Glomerular endothelial cell (primary cell): ENCODE measurements at regions not wholly inside any gene's neighbourhood (a gene's known extent, or its start where the extent isn't known, plus 50 kb on each side); places are given as distances from the start of the nearest gene placed in this dataset.
A peak's percentile ranks its signal among the peaks of the same experiment; 100 is the strongest.

ENCODE experiments used
- DNase-seq: peaks from one replicate; pipeline ENCODE4 v3.0.0-alpha.2; 2011; ENCODE audit warnings: low read depth, low spot score; ENCODE audit errors: extremely low read depth

DNA sequence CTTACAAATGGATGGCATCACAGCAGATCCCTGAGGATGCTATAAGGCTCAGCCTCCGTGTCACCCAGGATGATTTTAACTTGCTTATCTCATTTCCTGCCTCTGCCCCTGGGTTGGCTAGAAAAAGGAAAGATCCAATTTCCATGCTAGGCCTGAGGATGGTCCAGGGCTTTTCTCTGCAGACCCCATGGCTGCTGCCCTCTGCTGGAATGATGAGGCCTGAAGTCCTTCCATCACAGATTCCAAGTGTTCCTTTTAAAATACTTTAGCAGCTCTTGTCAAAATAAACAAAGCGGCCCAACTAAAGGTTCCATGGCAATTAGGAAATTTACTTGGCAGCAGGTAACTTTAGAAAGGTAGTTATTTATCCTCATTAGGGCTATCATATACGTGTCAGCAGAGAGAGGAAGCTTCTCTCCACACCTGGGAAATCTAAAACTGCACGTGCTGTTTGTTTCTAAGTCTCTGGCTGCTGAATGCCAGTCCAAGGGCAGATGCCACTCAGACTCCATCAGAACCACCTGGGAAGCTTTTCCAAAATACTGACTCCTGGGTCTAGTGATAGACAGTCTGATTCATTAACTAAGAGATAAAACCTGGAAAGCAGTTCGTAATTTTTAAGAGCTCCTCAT, 401.9 kb upstream of the IL12A start:
- no peak for DNase-seq

DNA sequence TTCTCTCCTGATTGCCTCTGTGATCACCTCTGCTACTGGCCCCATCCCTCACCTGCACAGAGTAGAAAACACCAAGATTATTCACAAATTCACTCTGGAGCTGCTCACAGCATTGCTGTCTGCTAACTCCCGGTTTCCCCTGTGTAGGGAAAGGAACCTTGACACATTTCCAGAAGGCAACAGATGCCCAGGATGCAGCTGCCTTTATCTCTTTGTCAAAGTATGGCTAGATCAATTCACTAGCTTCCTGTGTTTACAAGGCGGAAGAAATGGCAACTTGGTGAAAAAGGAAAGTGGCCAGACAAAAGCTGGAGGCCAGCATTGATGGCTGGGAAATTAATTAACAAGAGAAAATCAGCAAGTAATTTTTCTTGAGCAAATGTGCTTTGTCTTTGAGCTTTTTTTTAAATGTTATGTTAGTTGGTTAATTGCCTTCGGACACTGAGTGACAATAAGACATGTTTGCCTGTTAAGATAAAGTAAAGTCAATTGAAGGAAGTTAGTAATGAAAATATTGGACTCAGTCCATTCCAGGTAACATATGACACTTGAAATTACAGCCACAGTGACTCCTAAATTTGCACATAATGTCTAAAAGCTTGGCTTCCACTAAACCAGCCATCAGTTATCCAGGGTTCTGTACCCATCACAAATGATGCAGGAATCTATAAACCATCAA, 394.6 kb upstream of the IL12A start:
- DNase-seq: peak; percentile 55

DNA sequence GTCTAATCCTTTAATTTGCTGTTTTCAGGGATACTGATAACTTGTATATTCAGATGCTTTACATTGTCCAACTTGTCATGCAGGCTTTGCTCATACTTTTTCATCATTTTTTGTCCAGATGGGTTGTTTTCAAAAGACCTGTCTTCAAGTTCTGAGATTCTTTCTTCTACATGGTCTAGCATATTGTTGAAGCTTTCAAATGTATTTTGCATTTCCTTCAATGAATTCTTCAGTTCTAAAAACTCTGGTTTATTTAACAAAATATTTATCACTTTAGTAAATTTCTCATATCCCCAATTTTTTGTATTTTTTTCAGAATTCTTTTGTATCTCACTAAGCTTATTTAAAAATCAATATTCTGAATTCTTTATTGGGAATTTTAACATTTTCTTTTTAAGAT, 388.3 kb upstream of the IL12A start:
- no peak for DNase-seq

DNA sequence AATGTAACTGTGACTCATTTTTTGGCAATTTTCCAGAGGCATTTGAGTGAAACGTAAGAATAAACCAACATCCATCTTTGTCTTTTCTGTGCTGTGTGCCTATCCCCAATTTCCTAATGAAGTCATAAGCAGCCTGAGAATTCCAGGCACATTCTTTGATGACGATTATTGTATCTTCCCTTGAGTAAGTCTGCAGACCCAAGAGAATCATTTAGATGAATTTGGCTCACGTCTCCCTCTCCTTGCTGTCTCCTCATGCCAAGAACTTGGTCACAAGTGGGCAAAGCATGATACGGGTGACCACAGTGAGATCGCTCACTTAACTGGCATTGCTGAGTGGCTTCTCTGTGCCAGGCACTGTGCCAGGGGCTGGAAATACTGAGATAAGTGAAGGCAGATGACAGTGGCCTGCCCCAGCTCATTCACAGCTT, 384.5 kb upstream of the IL12A start:
- DNase-seq: no peak

DNA sequence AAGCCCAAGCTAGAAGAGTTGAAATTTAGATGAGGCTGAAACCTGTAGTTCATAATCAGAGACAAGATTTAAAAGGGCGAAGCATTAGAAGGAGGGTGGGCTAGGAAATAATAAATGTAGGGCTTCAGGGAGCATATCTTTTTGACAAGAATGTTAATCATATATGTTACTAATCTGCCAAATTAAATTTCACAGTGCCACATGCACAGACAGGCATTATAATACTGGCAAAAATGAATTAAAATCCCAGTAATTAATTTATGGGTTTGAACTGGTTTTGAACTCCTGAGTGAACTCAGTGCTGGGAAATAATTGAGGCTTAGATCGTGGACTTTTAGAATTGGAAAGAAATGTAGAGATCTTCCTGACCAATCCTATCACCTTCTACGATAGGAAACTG, 383.5 kb upstream of the IL12A start:
- DNase-seq: no peak

GRCh38 chr3:159605776-159606175, 382.9 kb upstream of the IL12A start:
- DNase-seq: no peak

- no peak for DNase-seq
Observed at GRCh38 chr3:159607856-159608255, 380.8 kb upstream of the IL12A start.

DNA sequence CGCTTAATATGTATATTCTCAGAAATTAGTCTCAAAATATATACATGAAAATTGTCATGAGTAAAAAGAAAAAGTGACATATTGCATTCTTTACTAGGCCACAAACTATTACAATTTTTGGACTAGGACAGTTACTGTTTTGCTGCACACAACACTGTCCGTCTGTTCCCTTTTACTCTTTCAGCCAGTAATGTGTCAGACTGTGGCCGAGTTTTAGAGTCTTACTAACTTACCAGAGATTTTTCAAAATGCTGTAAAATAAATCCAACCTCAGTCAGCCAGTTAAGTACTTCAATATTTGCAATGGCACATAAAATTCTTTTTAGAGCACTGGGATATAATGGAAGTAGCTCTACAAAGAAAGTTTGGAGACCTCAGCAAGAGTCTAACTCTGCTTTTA, 380.3 kb upstream of the IL12A start:
- DNase-seq: no peak

- no peak for DNase-seq
Observed at GRCh38 chr3:159609625-159610024, 379.0 kb upstream of the IL12A start.

- no peak for DNase-seq
Observed at GRCh38 chr3:159616234-159616825, 372.3 kb upstream of the IL12A start.

- DNase-seq: no peak
Observed at GRCh38 chr3:159619341-159619885, 369.2 kb upstream of the IL12A start.

GRCh38 chr3:159620281-159620680, 368.4 kb upstream of the IL12A start:
- DNase-seq: no peak

DNA sequence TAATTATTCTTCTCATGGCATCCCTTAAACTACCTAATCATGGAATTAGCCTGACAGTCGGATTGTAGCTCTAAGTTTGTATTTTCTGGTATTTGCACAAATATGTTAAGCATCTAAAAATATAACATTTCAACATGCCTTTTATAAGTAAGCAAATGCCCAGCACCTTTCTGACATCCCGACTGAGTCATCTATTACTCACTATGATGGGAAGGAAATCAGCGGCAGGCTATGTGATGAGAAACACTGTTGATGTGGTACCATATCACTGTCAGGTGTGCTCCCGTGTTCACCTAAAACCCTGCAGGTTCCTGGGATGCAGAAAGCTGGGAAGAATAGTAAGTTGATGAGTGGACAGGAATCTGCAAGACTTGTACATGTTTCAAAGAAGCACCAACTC, 367.8 kb upstream of the IL12A start:
- peak; percentile 39 for DNase-seq

- no peak for DNase-seq
Observed at GRCh38 chr3:159624616-159625015, 364.0 kb upstream of the IL12A start.

DNA sequence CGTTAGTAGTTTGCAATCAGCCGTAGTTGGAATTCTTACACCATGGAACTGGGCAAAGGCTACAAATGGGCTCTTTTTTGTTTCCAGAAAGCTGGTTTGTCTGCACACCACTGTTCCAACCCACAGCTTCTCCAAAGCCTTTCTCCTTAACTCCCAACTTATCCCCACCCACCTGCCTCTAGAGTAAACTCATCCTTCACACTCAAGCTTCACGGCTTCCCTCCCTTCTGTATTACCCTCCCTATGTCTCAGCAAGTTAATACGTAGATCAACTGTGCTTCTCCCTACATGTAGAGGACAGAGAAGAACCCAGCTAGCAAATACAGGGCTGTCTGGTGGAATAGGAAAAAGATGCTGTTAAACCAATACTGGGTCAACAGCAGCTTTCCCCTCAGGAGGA, 363.0 kb upstream of the IL12A start:
- DNase-seq: no peak

GRCh38 chr3:159626598-159626997, 362.0 kb upstream of the IL12A start:
- no peak for DNase-seq

GRCh38 chr3:159627229-159627628, 361.4 kb upstream of the IL12A start:
- DNase-seq: no peak

- DNase-seq: no peak
Observed at GRCh38 chr3:159627634-159628033, 361.0 kb upstream of the IL12A start.

DNA sequence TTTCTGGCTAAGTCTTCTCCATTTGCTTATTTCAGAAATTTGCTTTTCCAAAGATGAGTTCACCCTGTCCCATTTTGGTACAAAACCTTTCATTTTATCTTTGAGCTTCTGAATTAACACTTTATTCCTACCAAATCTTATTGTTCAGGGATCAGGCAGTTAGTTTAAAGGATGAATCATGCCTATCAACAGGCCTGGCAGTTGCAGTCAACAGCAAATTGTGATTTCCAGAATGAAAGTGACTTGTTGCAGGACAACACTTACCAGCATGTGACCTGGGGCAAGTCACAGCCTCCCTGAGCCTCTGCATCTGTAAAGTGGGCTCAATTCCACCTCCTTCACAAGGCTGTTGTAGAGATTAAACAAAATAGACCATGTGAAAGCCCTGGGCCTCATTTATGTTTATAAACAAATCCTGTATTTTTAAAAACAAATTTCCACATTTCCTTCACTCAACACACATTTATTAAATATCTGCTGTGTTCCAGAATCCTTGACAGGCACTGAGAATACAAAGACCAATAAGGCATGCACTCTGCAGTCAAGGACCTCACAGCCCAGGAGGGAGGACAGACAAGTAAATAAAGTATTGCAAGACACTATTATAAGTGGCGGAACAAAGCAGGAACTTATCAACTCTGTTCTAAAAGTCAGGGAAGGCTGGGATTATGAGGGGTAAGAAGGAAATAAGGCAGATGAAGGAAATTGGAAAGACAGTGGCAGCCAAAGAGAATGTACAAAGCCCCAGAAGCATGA, 359.1 kb upstream of the IL12A start:
- no peak for DNase-seq

- DNase-seq: no peak
Observed at GRCh38 chr3:159631226-159631625, 357.4 kb upstream of the IL12A start.

- no peak for DNase-seq
Observed at GRCh38 chr3:159632128-159632527, 356.5 kb upstream of the IL12A start.
